ENCODE measurements at regions not wholly inside any gene's neighbourhood (a gene's known extent, or its start where the extent isn't known, plus 50 kb on each side); places are given as distances from the start of the nearest gene placed in this dataset.

- TF ChIP-seq CTCF (IDR thresholded peaks at IDR 0.05; ENCODE audit: low read depth, low read length) = peak; percentile 16
- peak; percentile 19 to 47 for DNase-seq (ENCODE audit: low read depth in 2 of 2)
- no peak overlapping the region for H3K4me3 ChIP-seq (replicated peaks in 1 of 2; ENCODE audit: low read depth in 2 of 2, low read length in 2 of 2)
These were observed 82.9 kb upstream of the EXOC1L start for GRCh38 chr4:55736605-55737183.

- H3K4me3 ChIP-seq (replicated peaks in 1 of 2; ENCODE audit: low read depth in 2 of 2, low read length in 2 of 2) = no peak overlapping the region
- peak; percentile 29 to 57 for DNase-seq (ENCODE audit: low read depth in 2 of 2)
- no peak for TF ChIP-seq CTCF (IDR thresholded peaks at IDR 0.05; ENCODE audit: low read depth, low read length)
These were observed 76.9 kb upstream of the EXOC1L start for GRCh38 chr4:55742655-55743202.

GRCh38 chr4:55744369-55744768 lies 75.2 kb upstream of the EXOC1L start:
- DNase-seq (ENCODE audit: low read depth in 2 of 2) = no peak
- no peak for TF ChIP-seq CTCF (IDR thresholded peaks at IDR 0.05; ENCODE audit: low read depth, low read length)
- H3K4me3 ChIP-seq (replicated peaks in 1 of 2; ENCODE audit: low read depth in 2 of 2, low read length in 2 of 2) = no peak overlapping the region

GRCh38 chr4:55745014-55745413 lies 74.6 kb upstream of the EXOC1L start:
- DNase-seq (ENCODE audit: low read depth in 2 of 2) = no peak
- no peak overlapping the region for H3K4me3 ChIP-seq (replicated peaks in 1 of 2; ENCODE audit: low read depth in 2 of 2, low read length in 2 of 2)
- TF ChIP-seq CTCF (IDR thresholded peaks at IDR 0.05; ENCODE audit: low read depth, low read length) = no peak

- no peak overlapping the region for H3K4me3 ChIP-seq (replicated peaks in 1 of 2; ENCODE audit: low read depth in 2 of 2, low read length in 2 of 2)
- TF ChIP-seq CTCF (IDR thresholded peaks at IDR 0.05; ENCODE audit: low read depth, low read length) = no peak
These were observed 71.8 kb upstream of the EXOC1L start for GRCh38 chr4:55747793-55748192.

GRCh38 chr4:55749666-55750065 lies 69.9 kb upstream of the EXOC1L start:
- TF ChIP-seq CTCF (IDR thresholded peaks at IDR 0.05; ENCODE audit: low read depth, low read length) = no peak
- no peak for DNase-seq (ENCODE audit: low read depth in 2 of 2)
- no peak overlapping the region for H3K4me3 ChIP-seq (replicated peaks in 1 of 2; ENCODE audit: low read depth in 2 of 2, low read length in 2 of 2)

More at GRCh38 chr4:55747793-55748192, 71.8 kb upstream of the EXOC1L start:
- DNase-seq (ENCODE audit: low read depth in 2 of 2) = no peak

GRCh38 chr4:55752810-55753209 lies 66.8 kb upstream of the EXOC1L start:
- no peak overlapping the region for H3K4me3 ChIP-seq (replicated peaks in 1 of 2; ENCODE audit: low read depth in 2 of 2, low read length in 2 of 2)
- DNase-seq (ENCODE audit: low read depth in 2 of 2) = no peak
- TF ChIP-seq CTCF (IDR thresholded peaks at IDR 0.05; ENCODE audit: low read depth, low read length) = no peak

All from cardiac fibroblast (primary cell).